GM12873 (cell line): ENCODE measurements at regions not wholly inside any gene's neighbourhood (a gene's known extent, or its start where the extent isn't known, plus 50 kb on each side); places are given as distances from the start of the nearest gene placed in this dataset.

ENCODE experiments used
- TF ChIP-seq, protein P1 (sequence below): IDR thresholded peaks from 2 replicates; pipeline ENCODE4 v1.5.1; 2012; ENCODE audit warnings: low read depth, mild to moderate bottlenecking, moderate library complexity, low read length, control low read depth; ENCODE audit not compliant: insufficient read depth; ENCODE audit errors: missing control alignments

DNA sequence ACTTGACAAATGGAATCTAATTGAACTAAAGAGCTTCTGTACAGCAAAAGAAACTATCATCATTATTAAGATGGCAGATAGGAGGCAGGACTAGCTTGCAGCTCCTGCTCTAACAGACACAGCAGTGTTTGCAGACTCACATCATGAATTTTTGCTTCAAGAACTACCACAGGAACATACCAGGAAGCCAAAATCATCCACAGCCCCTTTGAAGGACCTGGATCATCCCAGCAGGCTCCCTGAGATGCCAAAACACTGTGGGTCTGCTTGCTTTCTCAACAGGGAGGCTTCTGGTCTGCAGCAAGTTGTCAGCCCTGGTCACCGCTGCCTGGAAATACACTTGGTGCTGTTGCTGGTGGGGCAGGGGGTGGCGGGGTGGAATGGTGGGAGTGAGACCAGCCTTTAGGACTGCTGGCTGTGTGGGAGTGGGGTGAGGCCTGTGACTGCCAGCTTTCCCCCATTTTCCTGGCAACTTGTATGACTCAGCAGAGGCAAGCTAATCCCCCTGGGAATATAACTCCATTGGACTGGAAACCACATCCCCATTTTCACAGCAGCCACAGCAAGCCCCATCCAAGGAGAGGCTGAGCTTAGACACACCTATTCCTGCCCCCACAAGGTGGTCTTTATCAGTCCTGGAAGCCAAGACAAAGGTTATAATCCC, 533.8 kb upstream of the CYLC2 start:
- TF ChIP-seq, protein P1, sequence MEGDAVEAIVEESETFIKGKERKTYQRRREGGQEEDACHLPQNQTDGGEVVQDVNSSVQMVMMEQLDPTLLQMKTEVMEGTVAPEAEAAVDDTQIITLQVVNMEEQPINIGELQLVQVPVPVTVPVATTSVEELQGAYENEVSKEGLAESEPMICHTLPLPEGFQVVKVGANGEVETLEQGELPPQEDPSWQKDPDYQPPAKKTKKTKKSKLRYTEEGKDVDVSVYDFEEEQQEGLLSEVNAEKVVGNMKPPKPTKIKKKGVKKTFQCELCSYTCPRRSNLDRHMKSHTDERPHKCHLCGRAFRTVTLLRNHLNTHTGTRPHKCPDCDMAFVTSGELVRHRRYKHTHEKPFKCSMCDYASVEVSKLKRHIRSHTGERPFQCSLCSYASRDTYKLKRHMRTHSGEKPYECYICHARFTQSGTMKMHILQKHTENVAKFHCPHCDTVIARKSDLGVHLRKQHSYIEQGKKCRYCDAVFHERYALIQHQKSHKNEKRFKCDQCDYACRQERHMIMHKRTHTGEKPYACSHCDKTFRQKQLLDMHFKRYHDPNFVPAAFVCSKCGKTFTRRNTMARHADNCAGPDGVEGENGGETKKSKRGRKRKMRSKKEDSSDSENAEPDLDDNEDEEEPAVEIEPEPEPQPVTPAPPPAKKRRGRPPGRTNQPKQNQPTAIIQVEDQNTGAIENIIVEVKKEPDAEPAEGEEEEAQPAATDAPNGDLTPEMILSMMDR = no peak

DNA sequence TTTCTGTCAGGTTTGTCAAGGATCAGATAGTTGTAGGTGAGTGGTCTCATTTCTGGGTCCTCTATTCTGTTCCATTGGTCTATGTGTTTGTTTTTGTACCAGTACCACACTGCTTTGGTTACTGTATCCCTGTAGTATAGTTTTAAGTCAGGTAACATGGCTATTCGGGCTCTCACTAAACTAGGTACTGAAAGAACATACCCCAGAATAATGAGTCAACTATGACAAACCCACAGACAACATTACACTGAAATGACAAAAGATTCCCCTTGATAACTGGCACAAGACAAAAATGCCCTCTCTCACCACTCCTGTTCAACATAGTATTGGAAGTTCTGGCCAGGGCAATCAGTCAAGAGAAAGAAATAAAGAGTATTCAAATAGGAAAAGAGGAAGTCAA, 535.3 kb upstream of the CYLC2 start:
- TF ChIP-seq, protein P1 = no peak

DNA sequence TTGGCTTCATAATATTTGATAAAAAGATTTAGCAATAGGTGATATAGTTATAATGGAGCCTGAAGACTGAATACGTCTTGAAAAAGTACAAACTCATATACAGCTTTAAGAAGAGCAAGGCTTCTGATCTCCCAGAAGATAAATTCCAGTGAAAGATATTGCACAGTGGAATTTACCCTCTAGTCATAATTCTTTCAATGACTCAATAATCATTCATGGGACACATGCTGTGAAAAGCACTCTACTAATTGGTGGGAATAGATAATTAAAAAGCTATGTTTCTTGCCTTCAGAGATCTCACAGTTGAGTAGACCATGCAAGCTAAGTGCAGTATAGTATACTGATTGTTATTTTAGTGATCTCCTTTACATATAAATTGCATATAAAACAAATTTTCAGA, 538.6 kb upstream of the CYLC2 start:
- TF ChIP-seq, protein P1 = no peak

DNA sequence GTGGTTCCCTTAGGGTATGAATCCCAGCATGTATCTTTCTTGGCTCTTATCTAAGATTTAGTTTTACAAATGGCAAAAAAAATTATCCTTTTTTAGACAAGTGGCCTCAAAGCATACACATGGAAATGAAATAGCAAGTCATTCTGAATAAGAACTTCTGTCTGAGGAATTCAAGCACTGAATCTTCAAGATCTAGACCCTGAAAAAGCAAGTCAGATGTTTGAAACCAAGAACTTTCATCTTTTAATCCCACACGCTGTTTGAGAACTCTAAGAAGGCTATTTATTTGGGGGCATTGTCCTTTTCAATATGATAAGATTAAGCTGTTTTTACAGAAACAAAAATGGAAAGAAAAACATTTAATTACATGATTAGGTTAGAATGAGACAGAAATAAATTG, 549.2 kb upstream of the CYLC2 start:
- TF ChIP-seq, protein P1 = no peak

DNA sequence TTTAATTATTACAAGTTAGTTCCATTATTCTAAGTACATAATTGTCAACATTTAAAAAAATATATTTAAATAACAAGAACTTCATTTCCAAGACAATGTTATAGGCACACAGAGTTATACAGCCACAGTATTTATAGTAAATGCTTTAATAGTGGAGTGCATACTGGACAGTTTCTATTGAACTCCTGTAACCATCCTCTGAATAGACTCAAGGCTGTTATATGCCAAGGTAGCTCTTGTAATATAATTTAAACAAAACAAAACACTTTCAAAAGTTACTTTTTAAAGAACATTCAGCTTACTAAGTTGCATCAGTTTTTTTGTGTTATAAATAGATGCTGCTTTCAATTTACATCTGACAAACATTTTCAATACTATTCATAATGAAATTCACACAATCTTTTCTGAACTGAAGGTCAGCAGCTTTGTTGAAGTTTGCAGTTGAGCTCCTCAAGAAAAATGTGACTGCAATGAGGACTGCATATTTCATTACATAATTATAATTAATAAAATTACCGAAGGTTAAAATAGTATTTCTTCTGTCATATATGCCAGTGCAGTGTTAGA, 549.9 kb upstream of the CYLC2 start:
- TF ChIP-seq, protein P1 = no peak

DNA sequence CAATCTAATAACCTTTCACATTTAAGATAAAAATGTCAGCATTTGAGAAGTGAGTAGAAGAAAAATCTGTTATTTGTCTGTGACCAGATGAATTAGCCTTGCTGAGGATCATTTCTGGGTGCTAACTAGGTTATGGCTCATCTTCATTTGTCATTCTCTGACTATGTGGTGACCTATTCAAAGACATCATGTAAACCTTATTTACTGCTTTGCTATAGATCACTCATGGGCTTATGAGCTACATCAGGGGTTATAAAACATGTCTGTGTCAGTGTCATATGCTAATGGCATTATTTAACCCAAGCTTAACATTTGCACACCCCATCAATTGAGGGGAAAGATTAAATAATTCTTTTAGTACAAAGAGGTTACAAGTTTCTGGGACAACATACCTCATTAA, 555.5 kb upstream of the CYLC2 start:
- TF ChIP-seq, protein P1 = no peak

DNA sequence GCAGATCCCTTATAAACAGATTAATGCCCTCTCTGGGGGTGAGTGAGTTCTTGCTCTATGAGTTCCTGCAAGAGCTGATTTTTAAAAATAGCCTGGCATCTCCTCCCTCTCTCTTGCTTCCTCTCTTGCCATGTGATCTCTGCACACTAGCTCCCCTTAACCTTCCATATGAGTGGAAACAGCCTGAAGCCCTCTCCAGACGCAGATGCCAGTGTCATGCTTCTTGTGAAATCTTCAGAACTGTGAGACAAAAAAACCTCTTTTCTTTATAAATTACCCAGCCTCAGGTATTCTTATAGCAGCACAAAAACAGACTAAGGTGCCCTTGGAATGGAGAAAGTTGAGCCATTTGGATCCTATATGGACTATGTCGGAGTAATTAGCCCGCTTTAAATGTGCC, 559.7 kb upstream of the CYLC2 start:
- TF ChIP-seq, protein P1 = no peak

DNA sequence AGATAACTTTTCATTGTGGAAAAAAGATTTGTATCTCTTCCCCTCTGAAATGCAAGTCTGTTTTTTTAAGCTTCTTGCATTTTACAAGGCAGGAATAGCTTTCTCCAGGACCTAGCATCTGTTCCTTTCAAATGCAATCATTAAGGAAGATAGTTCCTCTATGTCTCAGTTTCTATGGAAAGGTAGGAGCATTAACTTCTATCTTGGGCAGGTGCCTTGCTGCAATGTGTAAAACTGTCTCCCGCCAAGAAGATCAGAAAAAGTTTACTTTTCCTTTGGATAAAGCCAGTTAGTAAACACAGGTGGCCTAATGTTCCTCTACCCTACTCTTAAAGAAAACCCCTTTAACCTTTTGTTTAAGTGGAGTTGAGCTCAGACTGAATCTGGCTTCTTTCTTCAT, 560.6 kb upstream of the CYLC2 start:
- TF ChIP-seq, protein P1 = no peak
